GM13977 (cell line): ENCODE measurements at regions not wholly inside any gene's neighbourhood (a gene's known extent, or its start where the extent isn't known, plus 50 kb on each side); places are given as distances from the start of the nearest gene placed in this dataset.
"Not testable (repeated sequence)": the region's sequence is repeated elsewhere in the genome, so short reads cannot be mapped to it uniquely, and the experiment has no call there.

Experiments
- DNase-seq: peaks from one replicate; pipeline ENCODE4 v3.0.0; 2012; ENCODE audit warnings: low spot score
- in situ Hi-C: fragments of 300-500 bp; cut with MboI; formaldehyde crosslinking; loops from one replicate; pipeline ENCODE4 v1.12.0; 2022; ENCODE audit warnings: low sequenced_read_pairs, low pct_unique_long_range_greater_than_20kb, mixed read lengths, inconsistent platforms; ENCODE audit not compliant: unreplicated experiment
- TF ChIP-seq, protein P1 (sequence below): IDR thresholded peaks from 2 replicates; pipeline ENCODE4 v1.5.1; 2012; ENCODE audit warnings: mild to moderate bottlenecking, control low read depth; ENCODE audit not compliant: insufficient read depth; ENCODE audit errors: extremely low read depth, missing control alignments

DNA sequence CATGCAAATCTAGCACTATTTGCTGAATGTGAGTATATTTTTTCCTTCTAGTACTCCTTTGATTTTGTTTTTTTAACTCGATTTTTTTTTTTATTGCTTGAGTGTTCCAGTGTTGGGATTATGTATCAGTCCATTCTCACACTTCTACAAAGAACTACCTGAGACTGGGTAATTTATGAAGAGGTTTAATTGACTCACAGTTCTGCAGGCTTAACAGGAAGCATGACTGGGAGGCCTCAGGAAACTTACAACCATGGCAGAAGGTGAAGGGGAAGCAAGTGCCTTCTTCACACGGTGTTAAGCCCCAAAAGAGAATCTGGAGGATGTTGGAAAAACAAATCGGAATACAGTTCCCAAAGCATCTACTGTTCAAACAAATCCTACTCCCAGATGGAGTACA lies 69.1 kb downstream of the ZNF518B start:
- in situ Hi-C loops, DNase-seq: not testable (repeated sequence)

- in situ Hi-C loops, result no loop called here
- DNase-seq, result no peak
- TF ChIP-seq, protein P1, sequence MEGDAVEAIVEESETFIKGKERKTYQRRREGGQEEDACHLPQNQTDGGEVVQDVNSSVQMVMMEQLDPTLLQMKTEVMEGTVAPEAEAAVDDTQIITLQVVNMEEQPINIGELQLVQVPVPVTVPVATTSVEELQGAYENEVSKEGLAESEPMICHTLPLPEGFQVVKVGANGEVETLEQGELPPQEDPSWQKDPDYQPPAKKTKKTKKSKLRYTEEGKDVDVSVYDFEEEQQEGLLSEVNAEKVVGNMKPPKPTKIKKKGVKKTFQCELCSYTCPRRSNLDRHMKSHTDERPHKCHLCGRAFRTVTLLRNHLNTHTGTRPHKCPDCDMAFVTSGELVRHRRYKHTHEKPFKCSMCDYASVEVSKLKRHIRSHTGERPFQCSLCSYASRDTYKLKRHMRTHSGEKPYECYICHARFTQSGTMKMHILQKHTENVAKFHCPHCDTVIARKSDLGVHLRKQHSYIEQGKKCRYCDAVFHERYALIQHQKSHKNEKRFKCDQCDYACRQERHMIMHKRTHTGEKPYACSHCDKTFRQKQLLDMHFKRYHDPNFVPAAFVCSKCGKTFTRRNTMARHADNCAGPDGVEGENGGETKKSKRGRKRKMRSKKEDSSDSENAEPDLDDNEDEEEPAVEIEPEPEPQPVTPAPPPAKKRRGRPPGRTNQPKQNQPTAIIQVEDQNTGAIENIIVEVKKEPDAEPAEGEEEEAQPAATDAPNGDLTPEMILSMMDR, result no peak
Observed at GRCh38 chr4:10385994-10386394, 71.2 kb downstream of the ZNF518B start.

- no peak for DNase-seq
- TF ChIP-seq, protein P1, result no peak
- in situ Hi-C loops, result no loop called here
Observed at GRCh38 chr4:10384974-10385373, 72.3 kb downstream of the ZNF518B start.

- no peak for DNase-seq
- in situ Hi-C loops, result no loop called here
- TF ChIP-seq, protein P1, result no peak
Observed at GRCh38 chr4:10383417-10383816, 73.8 kb downstream of the ZNF518B start.

DNA sequence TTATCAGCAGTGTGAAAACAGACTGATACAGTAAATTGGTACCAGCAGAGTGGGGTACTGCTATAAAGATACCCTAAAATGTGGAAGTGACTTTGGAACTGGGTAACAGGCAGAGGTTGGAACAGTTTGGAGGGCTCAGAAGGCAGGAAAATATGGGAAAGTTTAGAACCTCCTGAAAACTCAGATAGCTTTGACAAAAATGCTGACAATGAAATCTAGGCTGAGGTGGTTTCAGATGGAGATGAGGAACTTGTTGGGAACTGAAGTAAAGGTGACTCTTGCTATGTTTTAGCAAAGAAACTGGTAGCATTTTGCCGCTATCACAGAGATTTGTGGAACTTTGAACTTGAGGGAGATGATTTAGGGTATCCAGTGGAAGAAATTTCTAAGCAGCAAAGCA lies 75.1 kb downstream of the ZNF518B start:
- DNase-seq, in situ Hi-C loops: not testable (repeated sequence)

GRCh38 chr4:10381146-10381545 lies 76.1 kb downstream of the ZNF518B start:
- in situ Hi-C loops, result no loop called here
- TF ChIP-seq, protein P1, result no peak
- no peak for DNase-seq

DNA sequence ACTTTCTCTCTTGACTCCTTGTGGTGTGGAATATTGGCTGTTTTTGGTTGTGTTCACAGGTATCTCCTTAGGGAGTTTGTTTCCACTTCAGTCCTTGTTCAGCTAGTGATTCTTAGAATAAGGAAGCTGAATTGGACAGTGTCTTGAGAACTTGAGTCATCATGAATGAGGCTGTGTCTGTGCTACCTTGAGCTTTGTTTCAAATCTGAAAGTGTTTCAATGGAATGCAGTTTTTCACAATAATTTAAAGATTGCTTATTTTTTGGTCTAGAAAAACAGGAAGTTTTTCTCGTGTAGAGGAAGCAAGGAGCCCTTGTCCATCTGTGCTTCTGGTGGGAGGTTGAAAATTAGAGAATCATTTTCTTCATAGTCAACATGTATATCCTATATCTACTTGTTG lies 76.5 kb downstream of the ZNF518B start:
- in situ Hi-C loops, result no loop called here
- no peak for DNase-seq
- TF ChIP-seq, protein P1, result no peak

- TF ChIP-seq, protein P1, result no peak
- in situ Hi-C loops, result no loop called here
- DNase-seq, result no peak
Observed at GRCh38 chr4:10371869-10372471, 85.3 kb downstream of the ZNF518B start.
